ENCODE measurements at regions not wholly inside any gene's neighbourhood (a gene's known extent, or its start where the extent isn't known, plus 50 kb on each side); places are given as distances from the start of the nearest gene placed in this dataset.

DNA sequence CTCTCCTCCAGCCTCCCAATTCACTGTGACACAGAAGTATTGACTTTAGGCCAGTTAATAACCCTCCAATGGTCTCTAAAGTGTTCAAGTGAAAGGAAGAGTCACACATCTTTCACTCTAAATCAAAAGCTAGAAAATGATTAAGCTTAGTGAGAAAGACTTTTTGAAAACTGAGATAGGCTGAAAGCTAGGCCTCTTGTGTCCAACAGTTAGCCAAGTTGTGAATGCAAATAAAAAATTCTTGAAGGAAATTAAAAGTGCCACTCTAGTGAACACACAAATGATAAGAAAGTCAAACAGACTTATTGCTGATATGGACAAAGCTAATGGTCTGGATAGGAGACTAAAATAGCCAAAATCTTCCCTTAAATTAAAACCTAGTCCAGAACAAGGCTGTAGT, 687.2 kb downstream of the TRIML1 start:
- DNase-seq (ENCODE audit: low spot score), result no peak

DNA sequence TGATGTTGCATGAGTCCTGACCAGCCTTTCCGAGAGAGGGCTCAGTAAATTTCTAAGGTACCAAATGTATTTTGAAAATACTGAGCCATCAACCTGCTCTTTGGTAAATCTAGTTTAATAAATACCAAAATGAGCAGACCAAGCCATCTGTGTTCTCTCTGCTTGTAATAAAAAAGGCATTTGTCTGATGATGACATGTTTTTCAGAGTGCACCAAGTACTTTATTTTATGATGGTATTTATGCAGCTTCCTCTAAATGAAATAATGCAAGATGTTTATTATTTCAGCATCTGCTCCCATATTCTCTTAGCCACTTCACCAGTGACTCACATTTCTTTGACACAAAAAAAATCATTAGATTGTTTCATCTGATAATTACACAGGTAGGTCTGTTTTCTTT, 700.5 kb downstream of the TRIML1 start:
- no peak for DNase-seq (ENCODE audit: low spot score)

DNA sequence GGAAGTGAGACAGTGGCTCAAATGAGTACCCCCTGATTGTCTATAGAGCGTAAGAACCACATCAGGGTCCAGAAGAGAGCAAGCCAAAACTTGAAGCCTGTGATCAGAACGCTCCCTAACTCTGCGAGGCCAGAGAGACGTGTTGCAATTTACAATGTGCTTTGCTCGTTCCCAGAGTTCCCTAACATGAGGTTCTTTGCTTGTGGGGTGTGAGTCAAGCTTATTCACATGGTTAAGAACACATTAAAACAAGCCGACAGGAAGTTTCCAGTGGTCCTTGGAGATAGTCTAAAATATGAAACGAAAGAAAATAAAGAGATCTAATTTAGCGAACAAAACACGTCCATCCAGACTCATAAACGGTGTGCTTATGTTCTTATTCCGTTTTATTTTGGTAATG, 702.3 kb downstream of the TRIML1 start:
- DNase-seq (ENCODE audit: low spot score), result no peak

DNA sequence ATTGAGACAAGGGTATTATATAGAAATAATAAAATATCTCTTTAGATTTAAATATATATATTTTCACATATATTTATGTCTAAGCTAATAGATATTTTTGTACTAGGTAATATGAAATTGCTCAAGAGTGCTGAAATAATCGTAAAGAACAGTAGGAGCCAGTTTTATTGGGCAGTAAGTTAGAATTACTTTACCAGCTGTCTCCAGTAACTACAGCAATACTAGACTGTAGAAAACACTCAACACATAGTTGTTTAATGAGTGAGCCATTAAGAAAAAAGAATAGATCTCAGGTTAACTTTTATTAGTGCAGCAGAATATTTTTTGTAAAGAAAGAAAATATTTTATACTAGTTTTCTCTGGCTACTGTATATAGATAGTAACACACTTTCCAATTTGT, 715.2 kb downstream of the TRIML1 start:
- no peak for DNase-seq (ENCODE audit: low spot score)

DNA sequence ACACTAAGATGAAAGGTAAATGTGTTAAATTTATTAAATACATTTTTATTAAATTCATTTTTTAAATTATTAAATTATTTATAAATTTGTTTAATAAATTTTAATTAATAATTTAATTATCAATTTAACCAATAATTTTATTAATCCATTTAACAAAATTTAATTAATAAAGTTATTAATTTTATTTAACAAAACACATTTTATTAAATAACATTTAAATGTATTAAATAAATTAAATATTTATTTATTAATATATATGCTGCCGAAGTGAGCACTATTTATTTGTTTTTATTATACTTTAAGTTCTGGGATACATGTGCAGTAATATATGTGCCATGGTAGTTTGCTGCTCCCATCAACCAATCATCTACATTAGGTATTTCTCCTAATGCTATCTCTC, 719.5 kb downstream of the TRIML1 start:
- DNase-seq (ENCODE audit: low spot score), result no peak

DNA sequence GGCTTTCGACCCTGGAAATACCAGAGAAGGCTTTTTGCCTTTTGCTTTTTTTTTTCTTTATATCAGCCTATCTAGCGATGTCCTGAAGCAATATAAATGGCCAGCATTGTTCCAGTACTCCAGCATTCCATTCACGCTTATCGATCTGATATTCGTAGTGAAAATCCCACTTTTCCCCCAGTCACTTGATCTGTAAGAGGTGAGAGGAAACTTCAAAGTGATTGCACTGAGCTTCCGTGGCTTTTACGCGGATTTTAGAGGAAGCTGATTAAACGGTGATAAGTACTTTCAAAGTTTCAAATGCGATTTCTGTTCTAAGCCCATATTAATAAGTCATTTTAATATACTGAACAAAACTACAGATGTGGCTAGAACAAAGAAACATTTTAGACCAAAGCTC, 725.5 kb downstream of the TRIML1 start:
- no peak for DNase-seq (ENCODE audit: low spot score)

DNA sequence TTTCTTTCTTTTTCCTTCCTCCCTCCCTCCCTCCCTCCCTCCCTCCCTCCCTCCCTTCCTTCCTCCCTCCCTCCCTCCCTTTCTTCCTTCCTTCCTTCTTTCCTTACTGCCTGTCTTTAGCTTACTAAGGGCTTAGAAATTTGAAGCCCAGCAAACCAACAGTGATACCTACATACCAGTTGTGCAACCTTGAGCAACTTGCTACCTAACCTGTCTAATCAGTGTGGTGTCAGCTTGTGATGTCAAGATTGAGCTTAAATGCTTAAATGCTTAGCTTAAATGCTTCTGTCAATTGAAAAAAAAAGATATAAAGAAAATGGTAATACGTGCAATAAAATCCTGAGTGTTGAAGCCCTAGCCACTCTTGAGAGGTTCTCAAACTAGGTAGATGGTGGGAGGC, 728.6 kb downstream of the TRIML1 start:
- DNase-seq (ENCODE audit: low spot score), result no peak

DNA sequence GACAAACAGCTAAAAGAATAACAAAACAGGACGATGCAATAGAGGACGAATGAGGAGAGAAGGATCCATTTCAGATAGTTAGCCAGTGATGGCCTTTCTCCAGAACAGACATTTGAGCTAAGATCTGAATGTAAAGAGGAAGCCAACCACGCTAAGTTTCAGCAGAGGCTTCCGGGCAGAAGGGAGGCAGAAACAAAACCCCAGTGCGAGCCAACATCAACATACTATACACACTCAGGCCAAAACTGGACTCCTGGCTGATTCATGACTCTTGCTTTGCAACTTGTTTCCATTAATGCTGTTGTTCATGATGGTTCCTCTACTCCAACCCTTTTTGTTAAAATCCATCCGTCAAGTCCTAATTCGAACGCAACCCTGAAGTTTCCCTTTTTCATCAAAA, 730.3 kb downstream of the TRIML1 start:
- DNase-seq (ENCODE audit: low spot score), result no peak

DNA sequence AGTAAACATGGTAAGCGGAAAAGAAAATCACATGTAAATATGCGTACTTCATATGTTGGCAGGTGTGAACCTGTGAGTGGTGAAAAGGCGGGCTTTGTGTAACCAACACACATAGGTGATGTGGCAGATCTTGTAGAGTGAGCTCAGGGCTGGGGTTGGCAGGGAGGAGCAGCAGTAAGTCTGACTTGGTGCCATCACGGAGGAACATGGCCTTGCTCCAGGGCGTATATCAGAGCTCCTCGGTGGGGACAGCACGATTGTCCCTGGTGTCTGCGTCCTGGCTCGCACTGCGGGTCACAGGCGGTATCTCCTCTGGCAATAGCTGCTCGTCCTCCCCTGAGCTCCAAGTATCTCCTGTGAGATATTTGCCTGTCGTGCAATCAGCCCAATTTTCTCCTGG, 733.6 kb downstream of the TRIML1 start:
- DNase-seq (ENCODE audit: low spot score), result no peak

DNA sequence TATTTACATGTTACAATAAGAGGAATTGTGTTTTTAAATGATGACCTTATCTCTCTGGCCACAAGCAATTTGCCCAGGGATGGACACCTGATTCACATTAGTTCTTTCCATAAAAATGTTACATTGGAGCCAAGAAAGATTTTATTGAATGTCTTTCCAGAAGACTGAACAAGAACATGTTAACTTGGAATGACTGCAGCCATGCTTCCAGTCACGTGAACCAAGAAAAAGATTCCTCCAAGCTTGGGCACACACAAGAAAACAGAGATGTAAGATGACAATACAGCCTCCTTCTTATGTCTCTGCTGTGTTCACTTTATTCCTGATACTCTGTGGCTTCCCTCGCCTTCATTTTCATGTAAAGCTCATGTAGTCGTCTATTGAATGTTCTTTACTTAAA, 737.6 kb downstream of the TRIML1 start:
- DNase-seq (ENCODE audit: low spot score), result no peak

DNA sequence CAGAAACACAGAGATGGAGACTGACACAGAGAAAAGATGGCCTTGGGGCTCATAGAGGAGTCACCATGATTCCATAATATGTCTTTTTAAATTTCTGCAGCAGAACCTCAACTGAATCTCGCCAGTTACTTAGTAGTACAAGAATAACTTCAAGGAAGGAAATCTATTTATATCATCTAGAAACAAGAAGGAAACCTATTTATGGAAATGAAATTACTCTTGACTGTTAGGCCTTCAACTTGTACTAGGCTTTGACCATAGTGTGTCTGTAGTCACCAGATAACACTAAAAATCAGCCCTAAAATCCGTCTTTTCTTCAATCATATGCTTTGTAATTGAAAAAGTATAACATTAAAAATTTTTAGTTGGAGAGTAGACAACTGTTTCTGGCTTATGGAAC, 740.4 kb downstream of the TRIML1 start:
- DNase-seq (ENCODE audit: low spot score), result no peak

DNA sequence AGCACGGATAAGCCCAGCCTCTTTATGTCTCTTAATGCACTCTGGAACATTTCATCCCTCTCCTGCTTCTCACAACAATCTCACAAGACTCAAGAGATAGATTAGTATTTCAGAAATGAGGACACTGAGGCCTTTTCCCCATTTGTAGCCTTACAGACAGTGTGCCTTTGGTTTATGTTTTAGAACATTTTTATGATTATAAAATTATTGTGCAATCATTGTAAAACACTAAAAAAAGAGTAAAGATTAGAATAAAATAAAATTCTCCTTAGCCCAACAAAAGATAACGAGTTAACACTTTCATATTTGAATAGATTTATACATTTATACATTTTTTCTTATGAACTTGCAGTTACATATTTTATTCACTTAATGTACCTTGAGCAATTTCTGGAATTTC, 748.7 kb downstream of the TRIML1 start:
- DNase-seq (ENCODE audit: low spot score), result no peak

DNA sequence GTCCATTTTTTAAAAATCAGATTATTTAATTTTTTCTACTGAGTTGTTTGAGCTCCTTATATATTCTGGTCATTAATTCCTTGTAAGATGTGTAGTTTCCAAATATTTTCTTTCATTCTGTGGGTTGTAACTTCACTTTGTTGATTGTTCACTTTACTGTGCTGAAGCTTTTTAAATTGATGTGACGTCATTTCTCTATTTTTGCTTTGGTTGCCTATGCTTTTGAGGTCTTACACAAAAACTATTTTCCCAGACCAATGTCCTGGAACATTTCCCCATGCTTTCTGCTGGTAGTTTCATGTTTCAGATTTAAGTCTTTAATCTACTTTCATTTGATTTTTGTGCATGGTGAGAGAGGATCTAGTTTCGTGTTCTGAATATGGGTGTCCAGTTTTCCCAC, 753.6 kb downstream of the TRIML1 start:
- no peak for DNase-seq (ENCODE audit: low spot score)

DNA sequence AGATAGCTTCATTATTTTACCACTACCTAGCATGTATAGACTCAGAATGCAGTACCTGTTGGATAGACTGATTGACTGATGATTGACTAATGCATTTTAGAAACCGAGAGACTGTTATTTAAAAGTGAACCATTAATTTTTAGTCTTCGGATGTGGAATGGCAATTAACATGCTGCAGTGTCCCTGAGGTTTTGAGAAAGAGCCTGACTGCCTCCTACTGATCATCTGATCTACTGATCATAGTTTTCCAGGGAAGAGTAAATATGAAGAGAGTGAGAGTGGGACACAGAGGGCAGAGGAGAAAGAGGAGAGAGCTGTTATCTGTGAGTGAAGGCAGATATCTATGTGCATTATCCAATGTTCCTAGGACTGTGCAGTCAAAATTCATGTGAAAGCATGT, 764.7 kb downstream of the TRIML1 start:
- DNase-seq (ENCODE audit: low spot score), result no peak

DNA sequence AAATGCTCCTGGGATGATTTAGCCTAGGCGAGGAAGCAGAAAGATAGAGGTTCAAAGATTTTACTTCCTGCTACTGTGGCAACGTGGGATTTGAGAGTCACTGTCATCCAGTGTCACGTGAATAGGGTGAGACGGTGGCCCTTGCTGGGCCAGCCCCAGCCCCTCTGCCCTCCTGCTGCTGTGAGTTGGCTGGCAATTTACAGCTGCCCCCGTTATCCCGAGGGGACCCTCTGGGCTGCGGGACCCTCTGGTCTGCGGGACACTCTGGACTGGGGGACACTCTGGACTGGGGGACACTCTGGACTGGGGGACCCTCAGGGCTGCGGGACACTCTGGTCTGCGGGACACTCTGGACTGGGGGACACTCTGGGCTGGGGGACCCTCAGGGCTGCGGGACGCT, 765.4 kb downstream of the TRIML1 start:
- DNase-seq (ENCODE audit: low spot score), result no peak

DNA sequence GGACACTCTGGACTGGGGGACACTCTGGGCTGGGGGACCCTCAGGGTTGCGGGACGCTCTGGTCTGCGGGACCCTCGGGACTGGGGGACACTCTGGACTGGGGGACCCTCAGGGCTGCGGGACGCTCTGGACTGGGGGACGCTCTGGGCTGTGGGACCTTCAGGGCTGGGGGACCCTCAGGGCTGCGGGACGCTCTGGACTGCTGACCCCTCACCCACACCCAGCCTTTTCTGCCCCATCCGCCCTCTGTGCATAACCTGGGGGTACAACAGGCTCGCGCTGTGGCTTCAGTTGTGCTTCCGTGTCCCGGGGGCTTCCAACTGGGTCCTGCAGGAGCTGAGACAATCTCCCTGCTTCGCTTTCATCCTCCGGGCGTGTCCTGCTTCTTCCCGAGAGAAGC, 766.0 kb downstream of the TRIML1 start:
- DNase-seq (ENCODE audit: low spot score), result no peak

DNA sequence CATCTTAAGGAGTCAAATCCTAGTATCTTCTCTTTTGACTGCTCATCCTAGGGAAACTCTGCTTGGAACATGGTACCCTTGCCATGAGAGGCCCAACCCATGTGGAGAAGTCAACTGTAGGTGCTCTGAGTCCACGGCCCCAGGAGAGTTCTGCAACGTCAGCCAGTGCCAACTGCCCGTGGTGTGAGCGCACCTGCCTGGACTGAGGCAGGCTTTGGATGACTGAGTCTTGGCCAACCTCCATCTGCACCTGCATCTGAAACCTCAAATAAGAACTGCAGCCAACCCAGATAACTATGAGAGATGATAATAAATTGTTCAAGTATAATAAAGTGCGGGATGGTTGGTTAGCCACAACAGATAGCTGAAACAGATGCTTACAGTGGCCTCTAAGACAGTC, 772.0 kb downstream of the TRIML1 start:
- no peak for DNase-seq (ENCODE audit: low spot score)

DNA sequence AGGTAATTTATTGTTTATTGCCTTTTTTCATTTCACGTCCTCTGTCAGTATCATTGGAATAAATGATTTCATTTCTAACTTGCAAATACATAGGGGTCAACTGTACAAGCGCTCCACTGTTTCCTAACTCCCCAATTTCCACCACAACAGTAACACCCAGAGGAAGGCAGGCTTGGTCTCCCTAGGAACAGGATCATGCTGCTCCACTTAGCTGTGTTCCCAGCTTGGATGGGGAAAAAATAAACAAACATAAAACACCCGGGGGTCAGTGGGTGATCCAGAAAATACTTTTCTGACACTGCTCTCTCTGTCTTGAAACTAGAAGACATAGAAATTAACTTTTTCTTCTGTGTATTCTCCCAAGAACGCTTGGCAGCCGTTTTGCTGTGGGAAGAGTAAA, 772.5 kb downstream of the TRIML1 start:
- no peak for DNase-seq (ENCODE audit: low spot score)

DNA sequence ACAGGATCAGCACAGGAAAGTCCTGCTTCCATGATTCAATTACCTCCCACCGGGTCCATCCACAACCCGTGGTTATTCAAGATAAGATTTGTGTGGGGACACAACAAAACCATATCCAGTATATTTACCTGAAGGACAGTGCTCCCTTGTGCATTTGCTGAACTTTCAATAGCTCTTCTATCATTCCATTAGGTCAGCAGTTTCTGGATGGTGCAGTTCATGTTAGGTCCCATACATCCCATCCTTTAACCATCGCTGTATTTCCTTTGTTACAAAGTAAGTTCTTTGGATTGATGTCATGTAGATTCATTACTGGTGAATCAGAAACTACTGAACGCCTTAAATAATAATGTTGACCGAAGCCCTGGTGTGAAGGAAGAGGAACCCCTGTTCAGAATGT, 775.9 kb downstream of the TRIML1 start:
- no peak for DNase-seq (ENCODE audit: low spot score)

DNA sequence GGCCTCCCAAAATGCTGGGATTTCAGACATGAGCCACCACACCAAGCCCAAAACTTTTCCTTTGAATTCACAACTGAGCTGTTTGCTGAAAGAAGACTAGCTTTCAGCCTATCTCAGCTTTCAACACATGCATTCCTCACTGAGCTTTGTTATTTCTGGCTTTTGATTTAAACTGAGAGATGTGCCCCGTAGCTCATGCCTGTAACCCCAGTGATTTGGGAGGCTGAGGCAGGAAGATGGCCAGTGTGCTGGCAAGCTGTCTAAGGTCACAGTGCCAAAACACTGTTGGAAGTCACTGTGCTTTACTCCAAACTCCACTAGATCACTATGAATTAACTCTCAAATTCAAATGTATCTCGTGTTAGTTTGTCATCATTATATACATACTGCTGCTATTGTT, 779.5 kb downstream of the TRIML1 start:
- DNase-seq (ENCODE audit: low spot score), result no peak

DNA sequence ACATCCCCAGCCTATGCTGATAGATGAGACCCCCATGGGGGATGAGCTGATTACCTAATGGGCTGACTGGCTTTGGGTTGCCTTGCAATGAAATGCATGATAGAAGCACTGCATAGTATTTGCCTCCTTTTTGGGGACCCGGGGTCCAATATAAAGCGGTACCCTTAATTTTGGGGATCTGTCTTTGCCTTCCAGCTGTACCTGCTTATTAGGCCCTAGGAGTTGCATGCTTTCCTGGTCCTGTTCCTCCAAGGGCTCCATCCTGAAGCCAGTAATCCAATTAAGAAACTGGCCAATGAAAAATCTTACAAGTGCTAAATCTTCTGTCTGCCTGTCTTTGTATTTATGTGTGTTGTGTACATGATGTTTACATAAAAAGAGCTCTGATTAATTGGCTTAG, 791.6 kb downstream of the TRIML1 start:
- DNase-seq (ENCODE audit: low spot score), result no peak

DNA sequence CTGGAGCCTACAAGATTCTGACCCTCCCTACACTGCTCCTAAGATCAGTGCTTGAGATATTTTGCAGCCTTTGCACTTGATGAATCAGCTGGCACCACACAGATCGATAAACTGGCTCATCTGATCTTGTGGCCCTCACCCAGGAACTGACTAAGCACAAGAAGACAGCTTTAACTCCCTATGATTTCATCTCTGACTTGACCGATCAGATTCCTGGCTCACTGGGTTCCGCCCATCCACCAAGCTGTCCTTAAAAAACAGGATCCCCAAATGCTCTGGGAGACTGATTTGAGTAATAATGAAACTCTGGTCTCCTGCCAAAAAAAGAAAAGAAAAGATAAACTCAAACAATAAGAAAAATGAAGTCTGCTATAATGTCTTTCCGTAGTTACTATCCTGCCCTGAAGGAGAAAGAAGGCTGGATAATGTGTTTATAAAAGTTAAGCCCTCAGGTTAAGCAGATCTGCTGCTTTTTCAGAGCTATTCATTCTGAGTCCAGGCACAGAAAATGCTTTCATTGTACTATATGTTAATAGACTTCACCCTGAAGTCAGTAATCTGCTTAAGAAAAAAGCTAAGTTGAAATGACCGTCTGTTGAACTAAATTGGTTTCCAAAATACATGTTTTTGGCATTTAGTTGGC, 795.2 kb downstream of the TRIML1 start:
- DNase-seq (ENCODE audit: low spot score), result no peak

DNA sequence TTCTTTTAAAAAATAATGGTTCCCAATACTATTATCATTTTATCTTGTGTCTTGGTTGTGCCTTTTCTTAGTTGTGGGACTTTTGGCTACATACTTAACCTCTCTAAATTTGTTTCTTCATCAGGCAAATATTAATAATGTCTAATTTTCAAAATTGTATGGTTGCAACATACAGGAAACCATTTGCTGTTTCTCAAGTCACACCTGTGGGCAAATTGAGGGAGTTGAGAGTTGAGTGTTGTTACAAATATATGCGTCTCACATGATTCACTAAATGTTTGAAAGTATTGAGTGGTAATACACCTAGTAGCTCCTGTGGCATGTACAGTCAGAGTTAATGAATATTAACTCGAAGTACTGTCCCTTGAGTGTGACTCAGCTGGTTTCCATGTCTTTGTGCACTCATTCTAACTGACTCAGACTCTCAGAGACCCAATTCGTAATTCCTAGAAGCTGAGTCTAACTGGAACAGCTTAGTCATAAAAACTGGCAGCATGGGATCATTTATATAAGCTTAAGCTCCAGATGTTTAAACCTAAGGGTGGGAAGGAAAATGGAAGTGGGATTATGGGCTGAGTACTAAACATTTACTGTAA, 802.4 kb downstream of the TRIML1 start:
- no peak for DNase-seq (ENCODE audit: low spot score)

DNA sequence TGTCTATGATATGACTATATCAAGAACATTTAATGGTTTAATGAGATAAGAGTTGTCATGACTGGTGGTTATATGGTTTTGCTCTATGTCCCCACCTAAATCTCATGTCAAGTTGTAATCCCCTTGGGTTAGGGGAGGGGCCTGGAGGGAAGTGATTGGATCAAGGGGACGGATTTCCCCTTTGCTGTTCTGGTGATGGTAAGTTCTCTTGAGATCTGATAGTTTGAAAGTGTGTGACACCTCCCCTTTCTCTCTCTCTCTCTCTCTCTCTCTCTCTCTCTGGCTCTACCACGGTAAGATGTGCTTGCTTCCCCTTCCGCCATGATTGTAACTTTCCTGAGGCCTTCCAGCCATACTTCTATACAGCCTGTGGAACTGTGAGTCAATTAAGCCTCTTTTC, 803.4 kb downstream of the TRIML1 start:
- no peak for DNase-seq (ENCODE audit: low spot score)

DNA sequence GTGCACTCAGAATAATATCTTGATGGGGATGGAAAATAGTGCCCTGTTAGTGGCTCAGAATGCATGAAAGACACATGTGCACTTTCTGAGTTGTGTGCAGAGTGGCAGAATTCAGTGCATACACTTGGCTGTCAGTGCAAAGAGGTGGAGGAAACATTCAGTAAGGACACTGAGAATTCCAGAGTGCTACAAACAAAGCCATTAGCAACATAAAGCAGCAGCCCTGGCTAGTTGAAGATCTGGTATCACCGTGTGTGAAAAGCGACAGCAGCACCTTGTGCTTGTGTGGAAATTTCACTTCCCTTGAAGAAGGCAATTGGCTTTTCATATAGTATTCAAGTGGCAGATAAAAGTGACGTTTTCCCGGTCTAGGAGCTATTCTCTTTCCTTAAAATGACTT, 810.4 kb downstream of the TRIML1 start:
- DNase-seq (ENCODE audit: low spot score), result no peak

Measured in CD4-positive, alpha-beta T cell treated with Interleukin-6 at 100 ng/mL for 8 hours (primary cell).